ENCODE measurements at regions not wholly inside any gene's neighbourhood (a gene's known extent, or its start where the extent isn't known, plus 50 kb on each side); places are given as distances from the start of the nearest gene placed in this dataset.

DNA sequence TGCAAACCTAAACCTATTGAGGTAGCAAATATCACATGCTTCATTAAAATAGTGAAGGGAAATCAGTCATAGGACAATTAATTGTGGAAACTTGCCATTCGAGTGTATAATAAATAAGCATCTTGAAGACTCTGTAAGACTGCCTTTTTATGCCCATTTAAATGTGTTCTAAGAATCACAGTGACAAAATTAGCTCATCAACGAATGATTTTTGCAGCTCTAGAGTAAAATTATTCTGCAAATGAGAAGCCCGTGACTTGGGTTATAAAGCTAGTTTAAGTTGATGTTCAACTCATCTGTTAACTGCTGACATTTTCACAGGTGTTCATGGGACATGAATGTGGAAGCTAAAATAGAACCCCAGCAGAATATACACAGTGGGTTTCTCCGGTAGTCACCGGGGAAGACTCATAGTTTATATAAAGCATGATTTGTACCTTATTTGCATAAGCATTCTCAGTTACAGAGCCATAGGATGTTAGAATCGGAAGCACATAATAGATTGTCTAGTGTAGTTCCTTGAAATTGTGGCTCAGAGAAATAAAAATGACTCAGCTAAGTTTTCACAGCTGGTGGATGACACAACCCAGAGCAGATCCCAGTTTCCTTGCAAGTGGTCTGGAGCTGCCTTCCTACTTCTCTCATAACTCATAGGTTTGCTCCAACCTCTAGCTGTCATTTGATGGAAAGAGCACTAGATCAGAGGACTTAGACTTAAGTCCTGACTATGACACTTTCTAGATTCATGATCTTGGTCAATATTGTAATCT lies 107.3 kb downstream of the UCHL5 start:
- peak; percentile 36 for DNase-seq

DNA sequence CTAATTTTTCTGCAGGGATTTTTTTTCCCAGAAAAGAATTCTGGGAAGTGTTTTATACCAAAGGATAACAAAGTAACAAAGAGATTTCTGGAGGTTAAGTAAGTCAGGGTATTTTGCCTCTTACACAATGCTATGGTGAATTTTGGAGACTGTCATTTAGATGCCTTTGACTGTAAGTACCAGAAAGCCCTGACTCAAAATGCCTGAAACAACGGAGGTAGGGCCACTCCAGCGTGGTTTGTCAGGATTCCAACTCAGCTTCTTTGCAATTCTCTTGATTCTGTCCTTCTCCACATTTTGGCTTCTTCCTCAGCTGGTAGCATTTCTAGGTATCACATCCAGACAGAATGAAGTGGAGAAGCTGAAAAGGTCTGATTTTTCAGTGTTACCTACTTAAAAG lies 106.5 kb downstream of the UCHL5 start:
- no peak for DNase-seq

DNA sequence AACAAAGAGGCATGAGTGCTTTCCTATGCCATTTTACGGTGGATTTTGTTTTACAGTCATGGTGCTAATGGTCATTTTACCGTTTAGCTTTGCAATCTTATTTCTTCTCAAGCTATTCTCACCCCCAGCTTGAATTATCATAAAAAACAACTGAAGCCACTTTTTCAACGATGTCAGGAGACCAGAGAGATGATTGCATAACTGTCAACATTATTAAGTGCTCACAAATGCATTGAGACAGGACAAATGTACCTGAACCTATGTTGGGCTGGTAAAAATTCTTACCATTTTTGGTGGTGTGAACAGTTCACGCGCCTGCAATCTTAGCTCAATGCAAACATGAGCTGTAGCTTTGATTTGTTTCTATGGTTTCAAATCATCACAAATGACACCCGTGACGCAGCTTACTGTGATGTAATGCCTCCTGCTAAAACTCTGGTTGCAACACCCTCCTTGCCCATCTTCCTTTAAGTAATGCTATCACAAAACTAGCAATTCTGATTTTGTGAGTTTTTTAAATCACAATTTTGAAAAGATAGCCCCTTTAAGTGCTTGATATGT lies 104.4 kb downstream of the UCHL5 start:
- DNase-seq = peak; percentile 28

DNA sequence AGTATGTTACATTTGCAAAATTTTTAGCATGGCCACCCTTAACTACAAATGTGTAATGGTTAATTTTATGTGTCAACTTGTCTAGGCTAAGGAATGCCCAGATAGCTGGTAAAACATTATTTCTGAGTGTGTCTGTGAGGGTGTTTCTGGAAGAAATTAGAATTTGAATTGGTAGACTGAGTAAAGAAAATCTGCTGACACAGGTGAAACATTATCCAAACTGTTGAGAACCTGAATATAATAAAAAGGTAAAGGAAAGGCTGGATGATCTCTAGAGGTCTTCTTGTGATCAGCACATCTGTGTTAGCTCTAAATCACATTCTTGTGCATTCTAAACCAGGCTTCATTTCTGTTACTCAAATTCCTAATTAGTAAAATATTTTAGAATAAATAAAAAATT lies 100.8 kb downstream of the UCHL5 start:
- DNase-seq = no peak

DNA sequence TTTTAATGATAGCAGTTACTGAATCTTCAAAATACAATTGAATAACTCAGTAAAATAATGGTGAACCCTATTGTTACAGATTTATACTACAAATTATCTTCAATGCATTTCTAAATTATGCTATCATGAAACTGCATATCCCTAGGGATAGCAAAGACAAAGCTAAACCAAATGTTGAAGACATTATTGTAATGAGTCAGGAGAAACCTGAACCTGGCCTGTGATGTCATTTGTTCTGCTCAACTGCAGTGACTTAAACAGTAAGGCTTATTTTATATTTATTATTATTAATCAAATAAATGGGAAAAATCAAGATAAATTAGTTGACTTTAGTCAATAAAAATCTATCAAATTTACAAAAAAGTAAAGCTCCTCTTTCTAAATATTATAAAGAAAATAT lies 100.3 kb downstream of the UCHL5 start:
- no peak for DNase-seq

DNA sequence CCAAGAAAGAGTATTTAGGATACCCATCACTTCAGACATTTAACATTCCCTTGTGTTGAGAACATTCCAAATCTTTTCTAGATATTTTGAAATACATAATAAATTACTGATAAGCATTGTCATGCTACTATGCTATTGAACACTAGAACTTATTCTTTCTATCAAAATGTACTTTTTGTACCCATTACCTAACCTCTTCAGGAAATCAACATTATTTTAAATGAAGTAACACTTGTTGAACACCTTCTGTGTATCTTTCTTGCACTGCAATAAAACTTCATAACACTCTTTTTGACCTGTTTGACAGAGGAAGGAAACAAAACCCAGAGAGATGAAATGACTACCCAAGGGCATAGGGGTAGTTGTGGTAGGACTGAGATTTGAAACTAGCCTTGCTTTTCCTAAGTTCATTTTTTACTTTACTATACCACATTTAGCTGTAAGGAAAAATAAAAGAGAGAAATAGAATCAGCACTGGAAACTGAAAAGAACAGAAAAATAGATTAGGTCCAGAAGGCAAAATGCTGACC lies 99.4 kb downstream of the UCHL5 start:
- DNase-seq = no peak
